SK-N-SH (cell line): ENCODE measurements at regions not wholly inside any gene's neighbourhood (a gene's known extent, or its start where the extent isn't known, plus 50 kb on each side); places are given as distances from the start of the nearest gene placed in this dataset.

ENCODE experiments used
- CTCF ChIP-seq: fragments of 200-600 bp; sonication (generic); IDR thresholded peaks from 2 replicates; pipeline ENCODE4 v1.6.1; 2017; ENCODE audit warnings: antibody characterized with exemption, mild to moderate bottlenecking, moderate library complexity
- EP300 ChIP-seq, 2 experiments: IDR thresholded peaks; 2 replicates each; pipeline versions ENCODE4 v1.4.0 to v1.6.1; 2012; ENCODE audit warnings: borderline replicate concordance in 1 of 2, low read depth in 1 of 2, low read length in 1 of 2
- EZH2phosphoT487 ChIP-seq: fragments of 200-600 bp; sonication (generic); IDR thresholded peaks from 2 replicates; pipeline ENCODE4 v1.6.1; 2017; ENCODE audit warnings: low read depth, mixed run types, mild to moderate bottlenecking, antibody characterized with exemption, moderate library complexity, borderline replicate concordance
- POLR2AphosphoS5 ChIP-seq: IDR thresholded peaks from 2 replicates; pipeline ENCODE4 v1.6.1; 2012; ENCODE audit warnings: low read depth, low read length

GRCh38 chr11:36783808-36784207 lies 185.8 kb upstream of the RAG2 start:
- TF ChIP-seq POLR2AphosphoS5 (no peak), CTCF (no peak), EZH2phosphoT487 (no peak), EP300 (IDR thresholded peaks at IDR 0.05; ENCODE audit: borderline replicate concordance in 1 of 2, low read depth in 1 of 2, low read length in 1 of 2) (no peak)
